Lung microvascular endothelial cell (primary cell): ENCODE measurements at regions not wholly inside any gene's neighbourhood (a gene's known extent, or its start where the extent isn't known, plus 50 kb on each side); places are given as distances from the start of the nearest gene placed in this dataset.
"Not testable (repeated sequence)": the region's sequence is repeated elsewhere in the genome, so short reads cannot be mapped to it uniquely, and the experiment has no call there.

ENCODE experiments used
- DNase-seq, 2 donors: peaks; one replicate each; pipeline versions ENCODE4 v3.0.0 to v3.0.0-alpha.2; 2010; ENCODE audit warnings: low read depth in 2 of 2

- no peak for DNase-seq
Observed at GRCh38 chr6:167408235-167408869, 83.5 kb downstream of the TTLL2 start.

GRCh38 chr6:167409079-167409478, 84.2 kb downstream of the TTLL2 start:
- DNase-seq, result no peak

- DNase-seq, result no peak
Observed at GRCh38 chr6:167409694-167410093, 84.8 kb downstream of the TTLL2 start.

GRCh38 chr6:167410462-167410861, 85.6 kb downstream of the TTLL2 start:
- no peak for DNase-seq

GRCh38 chr6:167412506-167412905, 87.6 kb downstream of the TTLL2 start:
- DNase-seq, result no peak

GRCh38 chr6:167415441-167415961, 90.6 kb downstream of the TTLL2 start:
- no peak for DNase-seq

- DNase-seq, result no peak
Observed at GRCh38 chr6:167416676-167417430, 92.0 kb downstream of the TTLL2 start.

- DNase-seq, result no peak
Observed at GRCh38 chr6:167420177-167420576, 95.3 kb downstream of the TTLL2 start.

- DNase-seq, result no peak
Observed at GRCh38 chr6:167420858-167421766, 96.2 kb downstream of the TTLL2 start.

- DNase-seq, result not testable (repeated sequence)
Observed at GRCh38 chr6:167421944-167422343, 97.1 kb downstream of the TTLL2 start.

GRCh38 chr6:167422934-167423333, 98.0 kb downstream of the TTLL2 start:
- no peak for DNase-seq

GRCh38 chr6:167424060-167424673, 99.3 kb downstream of the TTLL2 start:
- no peak for DNase-seq

- no peak for DNase-seq
Observed at GRCh38 chr6:167424700-167425099, 99.8 kb downstream of the TTLL2 start.

GRCh38 chr6:167426084-167426483, 101.2 kb downstream of the TTLL2 start:
- DNase-seq, result no peak

GRCh38 chr6:167426651-167427050, 101.8 kb downstream of the TTLL2 start:
- DNase-seq, result no peak

GRCh38 chr6:167428664-167429333, 103.9 kb downstream of the TTLL2 start:
- no peak for DNase-seq

- no peak for DNase-seq
Observed at GRCh38 chr6:167429353-167429752, 104.5 kb downstream of the TTLL2 start.

- DNase-seq, result no peak
Observed at GRCh38 chr6:167435209-167435728, 110.4 kb downstream of the TTLL2 start.

- no peak for DNase-seq
Observed at GRCh38 chr6:167437888-167438484, 113.1 kb downstream of the TTLL2 start.

GRCh38 chr6:167441715-167442206, 116.9 kb downstream of the TTLL2 start:
- DNase-seq, result no peak
